GM12864 (cell line): ENCODE measurements at regions not wholly inside any gene's neighbourhood (a gene's known extent, or its start where the extent isn't known, plus 50 kb on each side); places are given as distances from the start of the nearest gene placed in this dataset.

Experiments
- DNase-seq: peaks from one replicate; pipeline ENCODE4 v3.0.0-alpha.2; 2011; ENCODE audit warnings: low read depth
- H3K4me3 ChIP-seq: 2 replicates; pipeline ENCODE4 v1.5.1; 2011; ENCODE audit warnings: mild to moderate bottlenecking, low read depth, low read length, control low read depth
- CTCF ChIP-seq: IDR thresholded peaks from 2 replicates; pipeline ENCODE4 v1.5.1; 2011; ENCODE audit warnings: low read depth, mild to moderate bottlenecking, moderate library complexity, low read length, control low read depth, inconsistent platforms; ENCODE audit errors: missing control alignments

- DNase-seq: no peak
- H3K4me3 ChIP-seq: no peak overlapping the region
- no peak for TF ChIP-seq CTCF
Measured at GRCh38 chr16:85453703-85454102, 159.4 kb upstream of the GSE1 start.

- DNase-seq: no peak
- no peak for TF ChIP-seq CTCF
- H3K4me3 ChIP-seq: no peak overlapping the region
Measured at GRCh38 chr16:85454171-85454872, 158.8 kb upstream of the GSE1 start.

- no peak overlapping the region for H3K4me3 ChIP-seq
- TF ChIP-seq CTCF: no peak
- DNase-seq: no peak
Measured at GRCh38 chr16:85455534-85455933, 157.6 kb upstream of the GSE1 start.

GRCh38 chr16:85457366-85457765, 155.8 kb upstream of the GSE1 start:
- DNase-seq: no peak
- H3K4me3 ChIP-seq: no peak overlapping the region
- no peak for TF ChIP-seq CTCF

- no peak overlapping the region for H3K4me3 ChIP-seq
- DNase-seq: no peak
- TF ChIP-seq CTCF: no peak
Measured at GRCh38 chr16:85458968-85459367, 154.2 kb upstream of the GSE1 start.

- TF ChIP-seq CTCF: no peak
- no peak overlapping the region for H3K4me3 ChIP-seq
- DNase-seq: no peak
Measured at GRCh38 chr16:85459529-85460251, 153.4 kb upstream of the GSE1 start.
